Ureter (tissue), 1 donor: ENCODE measurements at regions not wholly inside any gene's neighbourhood (a gene's known extent, or its start where the extent isn't known, plus 50 kb on each side); places are given as distances from the start of the nearest gene placed in this dataset.

Experiments
- DNase-seq: peaks from one replicate; pipeline ENCODE4 v3.0.0-alpha.2; 2020; ENCODE audit warnings: low spot score
- donor health status: DM: yes; HTN: yes; CAD: no.

DNA sequence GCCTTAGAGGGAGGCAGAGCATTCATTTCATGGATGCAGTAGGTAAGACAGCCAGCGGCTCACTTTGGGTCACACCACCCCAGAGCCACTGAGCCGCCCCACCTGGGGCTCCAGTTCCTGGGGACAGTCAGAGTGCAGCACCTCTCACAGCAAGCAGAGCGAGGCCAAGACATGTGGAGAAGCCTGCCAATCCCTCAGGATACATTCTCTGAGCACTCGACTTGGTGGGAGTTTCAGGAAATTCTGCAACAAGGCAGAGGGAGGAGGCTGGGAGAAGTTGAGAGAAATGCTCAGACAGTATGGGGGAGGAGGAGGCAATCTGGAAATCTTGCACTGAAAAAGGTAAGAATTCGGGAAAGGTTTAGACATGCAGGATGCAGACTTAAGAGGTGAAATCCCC lies 60.8 kb upstream of the WLS start:
- DNase-seq: no peak

DNA sequence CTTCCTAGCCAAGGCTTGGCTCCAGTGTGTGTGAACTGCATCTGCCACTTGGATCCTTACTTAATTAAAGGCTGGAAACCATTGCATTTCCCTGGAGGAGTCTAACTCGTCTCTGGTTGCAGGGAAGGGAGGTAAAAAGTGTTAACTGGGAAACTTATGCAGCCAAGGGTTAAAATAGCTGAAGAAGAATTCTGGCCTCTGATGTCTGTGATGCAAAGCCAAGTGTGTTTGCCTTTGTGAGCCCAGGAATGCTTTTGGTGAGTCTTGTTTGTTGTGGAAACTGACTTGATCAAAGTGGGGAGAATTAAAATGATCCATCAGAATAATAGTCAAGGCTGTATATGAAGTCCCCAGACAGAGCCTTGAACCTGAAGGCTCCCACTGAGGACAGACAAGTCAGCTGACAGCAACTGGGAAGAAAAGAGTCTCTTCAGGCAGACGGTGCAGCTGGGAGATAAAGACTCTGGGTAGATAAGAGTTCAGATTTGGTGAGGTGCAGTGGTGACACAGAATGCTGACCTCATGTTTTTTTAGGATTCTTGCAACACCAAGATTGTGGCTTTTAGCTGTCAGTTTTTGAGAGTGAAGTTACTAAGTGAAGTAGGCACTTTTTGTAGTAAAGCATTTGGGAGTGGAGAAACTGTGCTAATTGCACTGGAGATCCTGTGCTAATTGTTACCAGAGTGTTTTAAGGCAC lies 59.5 kb upstream of the WLS start:
- no peak for DNase-seq

DNA sequence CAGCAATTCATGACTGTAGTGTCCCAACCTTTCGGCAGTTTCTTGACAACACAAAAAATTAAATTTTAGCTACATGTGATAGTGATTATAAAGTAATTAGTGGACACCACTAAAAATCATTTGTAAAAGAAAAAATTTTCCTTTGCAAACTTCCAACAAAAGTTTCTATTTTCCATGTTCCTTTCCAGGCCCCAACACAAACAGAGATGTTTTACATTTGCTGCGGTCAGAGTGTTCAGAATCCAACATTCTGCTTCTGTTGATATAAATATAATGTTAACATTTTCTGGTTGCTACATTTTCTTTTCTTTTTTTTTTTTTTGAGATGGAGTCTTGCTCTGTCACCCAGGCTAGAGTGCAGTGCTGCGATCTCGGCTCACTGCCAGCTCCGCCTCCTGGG lies 54.9 kb upstream of the WLS start:
- DNase-seq: no peak

DNA sequence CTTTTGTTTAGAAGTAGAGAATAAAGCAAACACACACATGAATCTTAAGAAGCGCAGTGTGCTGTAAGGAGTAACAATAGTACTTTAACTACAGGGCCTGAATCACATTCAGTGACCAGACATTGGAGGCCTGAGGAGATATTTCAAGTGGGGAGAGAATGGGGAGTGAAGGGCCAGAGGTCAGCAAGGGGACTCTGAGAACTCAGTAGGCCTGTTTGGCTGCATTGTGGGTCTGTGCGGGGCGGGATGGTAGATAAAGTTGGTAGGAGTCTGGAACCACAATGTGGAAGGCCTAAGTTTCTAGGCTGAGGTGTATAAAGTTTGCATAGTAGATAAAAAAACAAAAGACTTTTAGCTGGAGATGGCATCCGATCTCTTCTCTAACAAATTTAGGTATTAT lies 52.7 kb upstream of the WLS start:
- DNase-seq: no peak

DNA sequence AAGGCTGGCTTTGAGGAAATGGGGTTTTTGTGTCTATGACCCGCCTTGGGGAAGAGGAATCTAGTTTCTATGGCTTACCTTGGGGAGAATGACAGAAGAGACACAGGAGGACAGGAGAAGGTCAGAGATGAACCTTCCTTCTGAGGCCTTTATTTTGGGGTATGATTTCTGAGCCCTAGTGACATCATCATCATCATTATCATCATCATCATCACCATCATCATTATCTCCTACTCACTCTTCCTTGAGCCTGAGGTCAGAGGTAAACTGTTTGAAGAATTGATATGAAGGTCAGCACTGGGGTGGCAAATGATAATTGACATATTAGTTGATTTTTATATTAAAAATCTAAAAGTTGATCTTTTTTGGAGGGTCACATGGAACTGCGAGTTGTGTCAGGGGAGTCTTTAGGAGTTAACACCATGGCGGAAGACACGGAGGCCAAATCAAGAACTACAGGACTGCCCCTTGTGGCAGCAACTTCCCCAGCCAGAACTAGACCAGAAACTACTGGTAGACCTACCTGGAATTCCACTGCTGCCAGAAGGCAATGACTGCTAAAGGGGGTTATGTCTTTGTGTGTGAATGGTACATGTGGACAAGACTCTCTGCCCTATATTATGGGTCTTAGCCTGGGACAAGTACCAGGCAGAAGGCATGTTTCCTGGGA lies 49.8 kb upstream of the WLS start:
- no peak for DNase-seq
